Lower leg skin (tissue), 3 donors: ENCODE measurements at regions not wholly inside any gene's neighbourhood (a gene's known extent, or its start where the extent isn't known, plus 50 kb on each side); places are given as distances from the start of the nearest gene placed in this dataset.

Experiments used
- POLR2A ChIP-seq, 2 donors: fragments of 450-650 bp; IDR thresholded peaks; one replicate each; pipeline ENCODE4 v1.6.1; 2016 to 2017; ENCODE audit warnings: antibody characterized with exemption in 2 of 2, mild to moderate bottlenecking in 1 of 2, moderate library complexity in 1 of 2
- TF ChIP-seq, protein P1 (sequence below), 3 donors: fragments of 450-650 bp; IDR thresholded peaks; one replicate each; pipeline ENCODE4 v1.5.1; 2016; ENCODE audit warnings: antibody characterized with exemption in 3 of 3, mild to moderate bottlenecking in 3 of 3, moderate library complexity in 2 of 3

DNA sequence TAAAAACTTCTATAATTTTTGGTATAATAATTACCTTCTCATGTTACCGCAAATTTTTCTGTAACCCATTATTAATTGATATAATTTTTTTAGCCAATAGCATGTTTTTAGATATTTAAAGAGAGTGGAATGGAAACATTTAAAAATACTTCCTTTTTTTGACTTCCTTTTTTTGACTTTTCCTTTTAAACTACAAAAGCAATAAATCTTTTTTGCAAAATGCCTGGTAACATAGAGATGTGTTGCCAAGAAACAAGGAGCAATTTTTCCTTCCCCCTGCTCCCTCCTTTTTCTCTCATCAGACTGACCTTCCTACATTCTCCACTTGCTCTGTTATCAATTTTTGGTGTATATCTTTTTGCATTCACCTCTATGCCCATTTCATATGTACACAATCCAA, 666.2 kb downstream of the ADGRL2 start:
- TF ChIP-seq, protein P1, sequence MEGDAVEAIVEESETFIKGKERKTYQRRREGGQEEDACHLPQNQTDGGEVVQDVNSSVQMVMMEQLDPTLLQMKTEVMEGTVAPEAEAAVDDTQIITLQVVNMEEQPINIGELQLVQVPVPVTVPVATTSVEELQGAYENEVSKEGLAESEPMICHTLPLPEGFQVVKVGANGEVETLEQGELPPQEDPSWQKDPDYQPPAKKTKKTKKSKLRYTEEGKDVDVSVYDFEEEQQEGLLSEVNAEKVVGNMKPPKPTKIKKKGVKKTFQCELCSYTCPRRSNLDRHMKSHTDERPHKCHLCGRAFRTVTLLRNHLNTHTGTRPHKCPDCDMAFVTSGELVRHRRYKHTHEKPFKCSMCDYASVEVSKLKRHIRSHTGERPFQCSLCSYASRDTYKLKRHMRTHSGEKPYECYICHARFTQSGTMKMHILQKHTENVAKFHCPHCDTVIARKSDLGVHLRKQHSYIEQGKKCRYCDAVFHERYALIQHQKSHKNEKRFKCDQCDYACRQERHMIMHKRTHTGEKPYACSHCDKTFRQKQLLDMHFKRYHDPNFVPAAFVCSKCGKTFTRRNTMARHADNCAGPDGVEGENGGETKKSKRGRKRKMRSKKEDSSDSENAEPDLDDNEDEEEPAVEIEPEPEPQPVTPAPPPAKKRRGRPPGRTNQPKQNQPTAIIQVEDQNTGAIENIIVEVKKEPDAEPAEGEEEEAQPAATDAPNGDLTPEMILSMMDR (IDR thresholded peaks at IDR 0.05), result no peak
- no peak for TF ChIP-seq POLR2A (IDR thresholded peaks at IDR 0.05)
